HG02610 (cell line): ENCODE measurements at regions not wholly inside any gene's neighbourhood (a gene's known extent, or its start where the extent isn't known, plus 50 kb on each side); places are given as distances from the start of the nearest gene placed in this dataset.
"Not testable (repeated sequence)": the region's sequence is repeated elsewhere in the genome, so short reads cannot be mapped to it uniquely, and the experiment has no call there.

Source experiments
- ATAC-seq: cut with Tn5 transposase; IDR thresholded peaks from one replicate; pipeline ENCODE4 v1.9.1; 2021; ENCODE audit warnings: mild to moderate bottlenecking, moderate library complexity; ENCODE audit not compliant: unreplicated experiment

GRCh38 chr7:113197274-113197673 lies 78.9 kb upstream of the SMIM30 start:
- no peak for ATAC-seq

- no peak for ATAC-seq
Measured at GRCh38 chr7:113188396-113188795, 70.0 kb upstream of the SMIM30 start.

GRCh38 chr7:113179313-113179712 lies 61.0 kb upstream of the SMIM30 start:
- no peak for ATAC-seq

- ATAC-seq, result no peak
Measured at GRCh38 chr7:113176836-113177235, 58.5 kb upstream of the SMIM30 start.

GRCh38 chr7:113176180-113176579 lies 57.8 kb upstream of the SMIM30 start:
- not testable (repeated sequence) for ATAC-seq

GRCh38 chr7:113175525-113176104 lies 57.3 kb upstream of the SMIM30 start:
- no peak for ATAC-seq

- no peak for ATAC-seq
Measured at GRCh38 chr7:113172726-113173125, 54.4 kb upstream of the SMIM30 start.

GRCh38 chr7:113170591-113170990 lies 52.2 kb upstream of the SMIM30 start:
- ATAC-seq, result no peak
